H9 (cell line): ENCODE measurements at regions not wholly inside any gene's neighbourhood (a gene's known extent, or its start where the extent isn't known, plus 50 kb on each side); places are given as distances from the start of the nearest gene placed in this dataset.

Experiments used
- DNase-seq: peaks from one replicate; pipeline ENCODE4 v3.0.0-alpha.2; 2017
- H2AFZ ChIP-seq: one replicate; pipeline ENCODE4 v1.6.1; 2013; ENCODE audit warnings: mild to moderate bottlenecking, low read length, control low read depth, moderate library complexity
- H2AK5ac ChIP-seq: 2 replicates; pipeline ENCODE4 v1.6.1; 2013; ENCODE audit warnings: low read length, control low read depth, mixed read lengths; ENCODE audit not compliant: insufficient read length
- H2BK120ac ChIP-seq: one replicate; pipeline ENCODE4 v1.6.1; 2013; ENCODE audit warnings: low read depth, mild to moderate bottlenecking, low read length, control low read depth, inconsistent platforms; ENCODE audit not compliant: poor library complexity, severe bottlenecking
- H2BK12ac ChIP-seq: 2 replicates; pipeline ENCODE4 v1.6.1; 2013; ENCODE audit warnings: low read length, control low read depth, mixed read lengths, low read depth; ENCODE audit not compliant: insufficient read length
- H2BK15ac ChIP-seq: 2 replicates; pipeline ENCODE4 v1.6.1; 2013; ENCODE audit warnings: low read depth, low read length, control low read depth
- H2BK20ac ChIP-seq: one replicate; pipeline ENCODE4 v1.6.1; 2013; ENCODE audit warnings: low read depth, mild to moderate bottlenecking, low read length, control low read depth, inconsistent platforms; ENCODE audit not compliant: poor library complexity, severe bottlenecking
- H2BK5ac ChIP-seq: 2 replicates; pipeline ENCODE4 v1.6.1; 2013; ENCODE audit warnings: low read length, control low read depth, mixed read lengths; ENCODE audit not compliant: insufficient read length
- H3K14ac ChIP-seq: 2 replicates; pipeline ENCODE4 v1.6.1; 2013; ENCODE audit warnings: low read length, control low read depth; ENCODE audit not compliant: insufficient read depth
- H3K18ac ChIP-seq: 2 replicates; pipeline ENCODE4 v1.6.1; 2013; ENCODE audit warnings: low read depth, mild to moderate bottlenecking, mixed read lengths, low read length, control low read depth; ENCODE audit not compliant: insufficient read length
- H3K23ac ChIP-seq: 2 replicates; pipeline ENCODE4 v1.6.1; 2013; ENCODE audit warnings: low read length, control low read depth, mixed read lengths, low read depth; ENCODE audit not compliant: insufficient read length
- H3K23me2 ChIP-seq: 2 replicates; pipeline ENCODE4 v1.6.1; 2013; ENCODE audit warnings: low read depth, mild to moderate bottlenecking, mixed read lengths, low read length, control low read depth; ENCODE audit not compliant: insufficient read length, poor library complexity, severe bottlenecking
- H3K27ac ChIP-seq: 2 replicates; pipeline ENCODE4 v1.5.1; 2013; ENCODE audit warnings: low read length, control low read depth, mixed read lengths, low read depth; ENCODE audit not compliant: insufficient read length
- H3K27me3 ChIP-seq: 2 replicates; pipeline ENCODE4 v1.6.1; 2013; ENCODE audit warnings: low read length, control low read depth, inconsistent platforms; ENCODE audit not compliant: insufficient read depth
- H3K4ac ChIP-seq: 2 replicates; pipeline ENCODE4 v1.6.1; 2013; ENCODE audit warnings: low read depth, mild to moderate bottlenecking, control low read depth, inconsistent platforms, low read length, moderate library complexity
- H3K4me1 ChIP-seq: 2 replicates; pipeline ENCODE4 v1.6.1; 2013; ENCODE audit warnings: low read length, control low read depth, inconsistent platforms; ENCODE audit not compliant: insufficient read depth
- H3K4me2 ChIP-seq: 2 replicates; pipeline ENCODE4 v1.6.1; 2013; ENCODE audit warnings: low read length, control low read depth, mixed read lengths; ENCODE audit not compliant: insufficient read length, insufficient read depth
- H3K56ac ChIP-seq: 2 replicates; pipeline ENCODE4 v1.6.1; 2013; ENCODE audit warnings: low read depth, mild to moderate bottlenecking, mixed read lengths, low read length, control low read depth; ENCODE audit not compliant: insufficient read length
- H3K79me1 ChIP-seq: 2 replicates; pipeline ENCODE4 v1.6.1; 2013; ENCODE audit warnings: low read depth, mild to moderate bottlenecking, moderate library complexity, low read length, control low read depth, inconsistent platforms; ENCODE audit not compliant: insufficient read depth, poor library complexity, severe bottlenecking
- H3K79me2 ChIP-seq: 2 replicates; pipeline ENCODE4 v1.6.1; 2013; ENCODE audit warnings: low read length, control low read depth, inconsistent platforms; ENCODE audit not compliant: insufficient read depth
- H3K9ac ChIP-seq: 2 replicates; pipeline ENCODE4 v1.6.1; 2013; ENCODE audit warnings: low read length, control low read depth, mixed read lengths; ENCODE audit not compliant: insufficient read length; ENCODE audit errors: extremely low read depth
- H3K9me3 ChIP-seq: one replicate; pipeline ENCODE4 v1.6.1; 2013; ENCODE audit warnings: low read depth, low read length, inconsistent platforms; ENCODE audit not compliant: control insufficient read depth
- H3T11ph ChIP-seq: one replicate; pipeline ENCODE4 v1.6.1; 2013; ENCODE audit warnings: mild to moderate bottlenecking, low read length, control low read depth, inconsistent platforms
- H4K20me1 ChIP-seq: one replicate; pipeline ENCODE4 v1.6.1; 2013; ENCODE audit not compliant: control insufficient read depth, insufficient read length, insufficient read depth
- H4K5ac ChIP-seq: 2 replicates; pipeline ENCODE4 v1.6.1; 2013; ENCODE audit warnings: low read depth, mild to moderate bottlenecking, mixed read lengths, low read length, control low read depth; ENCODE audit not compliant: insufficient read length
- H4K8ac ChIP-seq: replicated peaks from 2 replicates; pipeline ENCODE4 v1.6.1; 2013; ENCODE audit warnings: low read length, control low read depth, mixed read lengths, low read depth; ENCODE audit not compliant: insufficient read length
- H4K91ac ChIP-seq: 2 replicates; pipeline ENCODE4 v1.6.1; 2013; ENCODE audit warnings: low read depth, mild to moderate bottlenecking, moderate library complexity, mixed read lengths, low read length, control low read depth; ENCODE audit not compliant: insufficient read length
- H3K27ac Mint-ChIP-seq, 3 experiments: 2 replicates in 2 of 3; 3 replicates in 1 of 3; pipeline ENCODE4 v1.8.0; 2020 to 2021; ENCODE audit warnings: mixed read lengths in 3 of 3, mild to moderate bottlenecking in 1 of 3, moderate library complexity in 1 of 3
- H3K27me3 Mint-ChIP-seq: 2 replicates; pipeline ENCODE4 v1.8.0; 2021; ENCODE audit warnings: low read depth, mild to moderate bottlenecking, moderate library complexity, mixed read lengths
- H3K36me3 Mint-ChIP-seq, 3 experiments: 2 replicates in 2 of 3; 3 replicates in 1 of 3; pipeline ENCODE4 v1.8.0; 2020 to 2021; ENCODE audit warnings: low read depth in 3 of 3, mixed read lengths in 3 of 3; ENCODE audit not compliant: insufficient read depth in 1 of 3
- H3K4me1 Mint-ChIP-seq, 2 experiments: 2 replicates each; pipeline ENCODE4 v1.8.0; 2020; ENCODE audit warnings: mixed read lengths in 2 of 2
- H3K4me3 Mint-ChIP-seq, 2 experiments: 2 replicates in 1 of 2; 3 replicates in 1 of 2; pipeline ENCODE4 v1.8.0; 2020 to 2021; ENCODE audit warnings: mild to moderate bottlenecking in 2 of 2, mixed read lengths in 2 of 2, moderate library complexity in 1 of 2
- H3K9me3 Mint-ChIP-seq, 2 experiments: 2 replicates in 1 of 2; 3 replicates in 1 of 2; pipeline ENCODE4 v1.8.0; 2020; ENCODE audit warnings: mild to moderate bottlenecking in 2 of 2, mixed read lengths in 2 of 2, moderate library complexity in 1 of 2
- WGBS: extraction: QIAGEN DNeasy Blood & Tissue Kit; methylation state at CpG from one replicate; pipeline ENCODE4 v1.1.7; 2013; ENCODE audit warnings: missing lambda C conversion rate, low lambda C conversion rate, mixed read lengths; ENCODE audit not compliant: insufficient read length; ENCODE audit errors: extremely low coverage; 5-methylcytosine and 5-hydroxymethylcytosine counted together
- TF ChIP-seq, protein P1 (sequence below): fragments of 200-600 bp; sonication (generic); conservative IDR thresholded peaks from 3 replicates; pipeline ENCODE4 v1.8.0; 2021; ENCODE audit warnings: antibody characterized with exemption, mild to moderate bottlenecking

DNA sequence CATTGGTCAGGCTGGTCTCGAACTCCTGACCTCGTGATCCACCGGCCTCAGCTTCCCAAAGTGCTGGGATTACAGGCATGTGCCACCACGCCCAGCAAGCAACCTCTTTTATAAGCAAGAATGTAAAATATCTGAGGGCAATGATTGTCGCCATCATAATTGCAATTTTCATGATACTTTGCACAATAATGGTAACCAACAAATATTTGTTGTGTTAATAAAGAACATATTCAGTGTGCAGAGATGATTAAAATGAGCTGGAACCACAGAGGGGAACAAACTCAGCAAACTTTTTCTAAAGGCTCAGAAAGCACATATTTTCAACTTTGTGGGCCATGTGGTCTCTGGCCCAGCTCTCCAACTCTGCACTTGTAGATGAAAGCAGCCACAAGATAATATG, 115.2 kb upstream of the SIX2 start:
- no peak overlapping the region for H3K4me3 Mint-ChIP-seq
- no peaks in the 10 kb centered on the region for H4K20me1 ChIP-seq
- H2BK120ac ChIP-seq, result no peak overlapping the region
- H3K56ac ChIP-seq, result no peak overlapping the region
- no peaks in the 10 kb centered on the region for H3K9me3 ChIP-seq
- H3K9ac ChIP-seq, result no peak overlapping the region
- TF ChIP-seq, protein P1, sequence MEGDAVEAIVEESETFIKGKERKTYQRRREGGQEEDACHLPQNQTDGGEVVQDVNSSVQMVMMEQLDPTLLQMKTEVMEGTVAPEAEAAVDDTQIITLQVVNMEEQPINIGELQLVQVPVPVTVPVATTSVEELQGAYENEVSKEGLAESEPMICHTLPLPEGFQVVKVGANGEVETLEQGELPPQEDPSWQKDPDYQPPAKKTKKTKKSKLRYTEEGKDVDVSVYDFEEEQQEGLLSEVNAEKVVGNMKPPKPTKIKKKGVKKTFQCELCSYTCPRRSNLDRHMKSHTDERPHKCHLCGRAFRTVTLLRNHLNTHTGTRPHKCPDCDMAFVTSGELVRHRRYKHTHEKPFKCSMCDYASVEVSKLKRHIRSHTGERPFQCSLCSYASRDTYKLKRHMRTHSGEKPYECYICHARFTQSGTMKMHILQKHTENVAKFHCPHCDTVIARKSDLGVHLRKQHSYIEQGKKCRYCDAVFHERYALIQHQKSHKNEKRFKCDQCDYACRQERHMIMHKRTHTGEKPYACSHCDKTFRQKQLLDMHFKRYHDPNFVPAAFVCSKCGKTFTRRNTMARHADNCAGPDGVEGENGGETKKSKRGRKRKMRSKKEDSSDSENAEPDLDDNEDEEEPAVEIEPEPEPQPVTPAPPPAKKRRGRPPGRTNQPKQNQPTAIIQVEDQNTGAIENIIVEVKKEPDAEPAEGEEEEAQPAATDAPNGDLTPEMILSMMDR, result no peak
- no peaks in the 10 kb centered on the region for H3K36me3 Mint-ChIP-seq
- no peaks in the 10 kb centered on the region for H3K4me1 ChIP-seq
- no peak overlapping the region for H3K14ac ChIP-seq
- no peak for DNase-seq
- H4K5ac ChIP-seq, result no peak overlapping the region
- no peak overlapping the region for H3K23ac ChIP-seq
- H2AK5ac ChIP-seq, result no peak overlapping the region
- H3K9me3 Mint-ChIP-seq, result no peaks in the 10 kb centered on the region
- no peak overlapping the region for H3K18ac ChIP-seq
- no peak overlapping the region for H2BK15ac ChIP-seq
- no peak overlapping the region for H4K8ac ChIP-seq
- H4K91ac ChIP-seq, result no peak overlapping the region
- no peaks in the 10 kb centered on the region for H3K27me3 Mint-ChIP-seq
- no peaks in the 10 kb centered on the region for H3K4me1 Mint-ChIP-seq
- H2AFZ ChIP-seq, result no peak overlapping the region
- no peak overlapping the region for H3K4me2 ChIP-seq
- no peak overlapping the region for H3K27ac Mint-ChIP-seq
- no peak overlapping the region for H2BK20ac ChIP-seq
- no peak overlapping the region for H3K4ac ChIP-seq
- H2BK5ac ChIP-seq, result no peak overlapping the region
- H3K23me2 ChIP-seq, result no peaks in the 10 kb centered on the region
- H3K27me3 ChIP-seq, result peaks cover 3% of the 10 kb centered on the region; the same call in 1 of the 2 replicates
- H3K79me1 ChIP-seq, result no peaks in the 10 kb centered on the region
- no peak overlapping the region for H2BK12ac ChIP-seq
- no peak overlapping the region for H3K27ac ChIP-seq
- WGBS, result no CpG with 5 or more reads among the region's 5 CpGs
- H3K79me2 ChIP-seq, result no peaks in the 10 kb centered on the region
- H3T11ph ChIP-seq, result no peak overlapping the region
